Astrocyte (in vitro differentiated cells and primary cell): ENCODE measurements at regions not wholly inside any gene's neighbourhood (a gene's known extent, or its start where the extent isn't known, plus 50 kb on each side); places are given as distances from the start of the nearest gene placed in this dataset.

Source experiments
- CTCF ChIP-seq: IDR thresholded peaks from 2 replicates; pipeline ENCODE4 v1.5.1; 2011; ENCODE audit warnings: low read depth, mild to moderate bottlenecking, inconsistent platforms, low read length, moderate library complexity; ENCODE audit not compliant: insufficient read depth
- EZH2 ChIP-seq: IDR thresholded peaks from 2 replicates; pipeline ENCODE4 v1.6.1; 2012; ENCODE audit warnings: mild to moderate bottlenecking, low read length, inconsistent platforms; ENCODE audit not compliant: insufficient read depth

- no peak for TF ChIP-seq EZH2
- TF ChIP-seq CTCF, result no peak
Measured at GRCh38 chr2:129667577-129667976, 311.9 kb upstream of the RAB6C start.
